SK-N-MC (cell line): ENCODE measurements at regions not wholly inside any gene's neighbourhood (a gene's known extent, or its start where the extent isn't known, plus 50 kb on each side); places are given as distances from the start of the nearest gene placed in this dataset.

Experiments used
- EZH2 ChIP-seq: fragments of 200-600 bp; sonication (generic); IDR thresholded peaks from one replicate; pipeline ENCODE4 v1.6.1; 2017; ENCODE audit warnings: antibody characterized with exemption
- FOXP2 ChIP-seq: optimal IDR thresholded peaks from 2 replicates; pipeline ENCODE3; 2011; ENCODE audit warnings: mild to moderate bottlenecking, moderate library complexity; ENCODE audit not compliant: insufficient read depth; ENCODE audit errors: extremely low read length, control extremely low read depth
- POLR2AphosphoS5 ChIP-seq: IDR thresholded peaks from 2 replicates; pipeline ENCODE4 v1.6.1; 2012; ENCODE audit warnings: mild to moderate bottlenecking, low read depth, low read length, borderline replicate concordance

GRCh38 chr9:32875748-32876147, 92.4 kb downstream of the TMEM215 start:
- TF ChIP-seq POLR2AphosphoS5: no peak
- TF ChIP-seq EZH2: no peak
- TF ChIP-seq FOXP2: no peak
